HuH-7 (cell line): ENCODE measurements at regions not wholly inside any gene's neighbourhood (a gene's known extent, or its start where the extent isn't known, plus 50 kb on each side); places are given as distances from the start of the nearest gene placed in this dataset.
"Not testable (repeated sequence)": the region's sequence is repeated elsewhere in the genome, so short reads cannot be mapped to it uniquely, and the experiment has no call there.

ENCODE experiments used
- DNase-seq: peaks from one replicate; pipeline ENCODE4 v3.0.0; 2011; ENCODE audit warnings: low spot score

DNA sequence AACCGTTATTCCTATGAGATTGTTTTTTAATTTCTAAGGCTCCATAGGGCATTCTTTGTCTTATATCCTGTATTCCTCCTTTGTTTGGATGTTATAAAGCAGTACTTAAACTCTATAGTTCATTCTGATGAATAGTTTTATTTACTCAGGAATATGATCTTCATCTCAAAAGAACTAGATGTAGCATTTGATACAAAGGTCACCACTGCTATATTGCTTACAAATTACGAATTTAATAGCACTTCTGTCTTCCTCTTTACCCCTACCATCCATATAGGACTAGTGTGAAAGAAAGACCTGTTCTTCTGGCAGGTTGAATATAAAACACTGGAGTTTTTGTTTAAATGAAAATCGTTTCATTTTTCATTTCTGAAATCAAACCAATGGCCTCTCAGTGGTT lies 468.1 kb upstream of the CXADR start:
- no peak for DNase-seq

GRCh38 chr21:17045214-17045853 lies 467.5 kb upstream of the CXADR start:
- DNase-seq: peak; percentile 2

GRCh38 chr21:17048974-17049373 lies 463.9 kb upstream of the CXADR start:
- no peak for DNase-seq

DNA sequence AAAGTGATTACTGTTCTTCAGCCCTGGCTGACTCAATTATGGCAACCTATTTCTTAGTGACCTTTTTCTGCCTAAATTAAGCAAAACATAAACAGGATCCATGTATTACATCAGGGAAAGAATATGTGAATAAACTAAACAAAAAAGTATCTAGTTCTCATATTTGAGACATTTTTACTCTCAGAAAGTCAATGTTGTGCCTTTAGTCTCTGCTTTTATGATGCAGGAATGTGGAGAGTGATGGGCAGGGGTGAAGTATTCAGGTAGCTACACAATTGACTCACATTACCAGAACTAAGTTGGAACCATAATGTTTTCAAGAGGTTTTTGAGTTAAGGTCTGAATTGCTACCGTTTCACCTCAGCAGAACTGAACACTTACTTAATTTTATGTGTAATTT lies 462.7 kb upstream of the CXADR start:
- DNase-seq: no peak

- DNase-seq: no peak
These were observed 462.2 kb upstream of the CXADR start for GRCh38 chr21:17050646-17051045.

- DNase-seq: no peak
These were observed 461.8 kb upstream of the CXADR start for GRCh38 chr21:17051054-17051453.

- DNase-seq: no peak
These were observed 459.5 kb upstream of the CXADR start for GRCh38 chr21:17053321-17053720.

GRCh38 chr21:17059936-17060335 lies 452.9 kb upstream of the CXADR start:
- DNase-seq: no peak

DNA sequence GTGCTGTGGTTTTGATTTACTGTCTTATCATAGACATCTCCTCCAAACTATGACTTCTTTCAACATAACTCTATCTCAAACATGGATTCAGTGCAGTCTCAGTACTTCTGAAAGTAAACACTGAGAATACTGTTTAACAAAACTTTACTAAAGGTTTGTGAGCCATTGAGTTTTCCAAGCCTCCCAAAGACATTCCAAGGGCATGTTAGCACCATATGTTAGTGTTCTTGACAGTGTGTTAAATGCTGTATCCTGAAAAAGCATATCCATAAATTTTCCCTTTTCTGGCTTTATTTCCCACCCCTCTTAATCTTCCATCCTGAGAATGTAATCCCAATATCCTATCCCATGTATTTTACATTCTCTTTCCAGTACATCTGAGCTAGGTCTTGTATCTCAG lies 446.8 kb upstream of the CXADR start:
- DNase-seq: no peak

- DNase-seq: no peak
These were observed 441.8 kb upstream of the CXADR start for GRCh38 chr21:17071093-17071492.

GRCh38 chr21:17081193-17081592 lies 431.6 kb upstream of the CXADR start:
- DNase-seq: no peak

- no peak for DNase-seq
These were observed 429.9 kb upstream of the CXADR start for GRCh38 chr21:17082843-17083483.

DNA sequence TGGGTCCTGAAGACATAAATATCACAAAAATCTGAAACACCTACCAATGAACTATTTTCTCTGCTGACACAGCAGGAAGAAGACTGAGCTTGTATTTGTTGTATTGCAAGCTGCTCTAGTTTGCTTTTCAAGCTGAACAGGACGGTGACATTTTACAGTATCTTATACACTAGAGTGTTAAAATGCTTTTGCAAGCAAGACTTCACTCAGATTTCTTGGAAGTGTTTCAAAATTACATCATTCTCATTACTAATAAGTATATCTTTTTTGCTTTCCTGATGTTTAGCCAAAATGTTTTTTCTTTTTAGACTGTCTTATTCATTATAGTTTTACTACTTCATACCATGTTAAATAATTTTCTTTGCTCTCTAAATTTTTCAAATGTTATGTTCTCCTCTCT lies 427.1 kb upstream of the CXADR start:
- no peak for DNase-seq

GRCh38 chr21:17088500-17088899 lies 424.3 kb upstream of the CXADR start:
- DNase-seq: no peak

DNA sequence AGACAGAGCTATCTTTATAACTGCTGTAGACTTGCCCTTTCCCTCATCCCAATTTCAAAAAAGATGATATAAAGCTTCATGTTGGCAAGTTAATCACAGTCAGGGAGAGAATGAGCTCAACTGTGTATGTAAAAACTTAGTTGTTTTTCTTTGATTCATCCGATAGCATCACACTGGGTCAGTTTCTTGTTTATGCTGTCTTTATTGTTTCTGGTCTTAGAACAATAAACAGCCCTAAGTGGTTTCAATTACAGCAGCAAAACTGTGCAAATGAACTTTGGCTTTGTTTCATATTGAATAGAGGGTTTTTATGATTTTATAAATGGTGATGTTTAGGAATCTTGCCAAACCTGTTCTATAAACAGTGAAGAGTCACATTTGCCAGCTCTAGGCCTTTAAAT lies 423.8 kb upstream of the CXADR start:
- DNase-seq: no peak

GRCh38 chr21:17101696-17102095 lies 411.1 kb upstream of the CXADR start:
- DNase-seq: no peak

GRCh38 chr21:17105932-17106331 lies 406.9 kb upstream of the CXADR start:
- no peak for DNase-seq

- DNase-seq: no peak
These were observed 398.8 kb upstream of the CXADR start for GRCh38 chr21:17114045-17114444.

DNA sequence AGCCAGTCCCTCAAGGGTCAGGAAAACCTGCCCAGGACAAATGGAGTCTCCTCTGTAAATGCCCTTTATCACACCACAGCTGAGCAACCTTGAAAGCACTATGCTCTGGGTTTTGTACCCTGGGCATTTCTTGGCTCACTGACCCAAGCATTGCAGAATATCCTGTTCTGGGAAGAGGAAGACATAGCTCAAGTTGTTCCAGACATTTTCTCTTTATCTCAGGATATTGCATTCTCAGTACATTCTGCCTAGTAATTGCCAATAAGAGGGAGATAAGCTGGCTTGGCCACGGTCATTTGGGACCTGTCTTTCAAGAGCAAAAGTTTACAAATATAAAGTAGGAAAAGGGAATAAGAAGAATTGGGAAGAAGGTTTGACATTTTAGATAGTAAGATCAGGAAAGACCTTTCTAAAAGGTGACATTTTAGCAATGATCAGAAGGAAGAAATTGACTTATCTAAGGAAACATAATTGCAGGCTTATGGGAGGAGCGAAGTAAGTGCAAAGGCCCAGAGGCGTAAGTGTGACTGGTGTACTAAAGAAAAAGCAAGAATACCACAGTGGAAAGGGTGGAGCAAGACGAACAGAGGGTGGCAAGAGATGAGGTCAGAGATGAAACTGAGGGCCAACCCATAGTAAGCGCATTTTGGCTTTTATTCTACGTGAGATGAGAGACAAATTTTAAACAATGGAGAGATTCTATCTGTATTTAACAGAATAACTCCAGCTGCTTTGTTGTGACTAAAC lies 394.0 kb upstream of the CXADR start:
- DNase-seq: no peak

DNA sequence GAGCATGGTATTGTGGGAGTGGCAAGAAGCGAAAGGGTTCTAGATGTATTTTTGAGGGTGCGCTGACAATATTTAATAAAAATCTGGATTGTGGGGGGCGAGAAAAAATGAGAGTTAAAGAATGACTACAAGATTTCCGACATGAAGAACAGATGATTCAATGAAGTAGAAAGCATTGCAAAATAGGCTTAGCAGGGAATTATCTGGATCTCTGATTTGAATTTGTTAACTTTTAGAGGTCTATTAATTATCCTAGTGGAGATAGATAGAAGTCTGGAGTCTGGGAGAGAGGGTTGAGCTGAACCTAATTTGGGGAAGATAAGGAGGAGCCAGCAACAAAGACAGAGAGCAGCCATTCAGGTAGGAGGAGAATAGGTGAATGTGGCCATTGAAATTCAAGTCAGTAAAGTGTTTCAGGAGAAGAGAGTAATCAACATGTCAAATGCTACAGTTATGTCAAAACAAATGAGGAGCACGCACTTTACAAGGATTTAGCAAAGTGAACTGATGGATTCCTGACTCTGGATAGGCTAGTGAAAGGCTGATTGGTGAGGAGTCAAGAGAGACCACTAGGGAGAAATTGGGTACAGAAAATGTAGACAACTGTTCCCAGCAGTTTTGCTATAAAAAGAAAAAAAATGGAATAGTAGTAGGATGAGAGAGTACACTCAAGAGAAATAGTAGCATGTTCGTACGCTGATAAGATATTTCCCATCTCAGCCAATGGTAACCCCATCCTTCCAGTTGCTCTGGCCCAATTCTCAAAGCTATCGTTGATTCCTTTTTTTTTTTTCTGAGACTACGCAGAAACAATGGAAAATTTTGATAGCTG lies 393.2 kb upstream of the CXADR start:
- no peak for DNase-seq

GRCh38 chr21:17127395-17127794 lies 385.4 kb upstream of the CXADR start:
- not testable (repeated sequence) for DNase-seq

GRCh38 chr21:17128132-17128531 lies 384.7 kb upstream of the CXADR start:
- no peak for DNase-seq

DNA sequence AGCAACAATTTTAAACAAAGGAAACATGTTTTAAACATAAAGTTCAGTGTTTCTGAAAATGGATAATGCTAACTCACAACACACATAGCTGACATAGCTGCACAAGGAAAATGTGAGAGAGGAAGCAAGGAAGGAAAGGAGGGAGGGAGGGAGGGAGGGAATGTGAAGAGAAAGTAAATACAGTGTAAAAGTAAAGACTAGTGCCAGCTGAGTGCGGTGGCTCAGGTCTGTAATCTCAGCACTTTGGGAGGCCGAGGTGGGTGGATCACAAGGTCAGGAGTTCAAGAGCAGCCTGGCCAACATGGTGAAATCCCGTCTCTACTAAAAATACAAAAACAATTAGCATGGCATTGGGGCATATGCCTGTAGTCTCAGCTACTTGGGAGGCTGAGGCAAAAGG lies 373.7 kb upstream of the CXADR start:
- DNase-seq: not testable (repeated sequence)
